H1 (cell line): ENCODE measurements at regions not wholly inside any gene's neighbourhood (a gene's known extent, or its start where the extent isn't known, plus 50 kb on each side); places are given as distances from the start of the nearest gene placed in this dataset.

Source experiments
- CTCF ChIA-PET: fragments of 300-600 bp; sonication (Branson Sonifier 250); formaldehyde crosslinking; loops from one replicate; lab custom pipeline; 2021; ENCODE audit not compliant: partially characterized antibody; lab: Charles Lee
- POLR2A ChIA-PET: fragments of 300-600 bp; sonication (Branson Sonifier 250); formaldehyde crosslinking; loops from one replicate; lab custom pipeline; 2021; ENCODE audit warnings: inconsistent platforms; ENCODE audit not compliant: partially characterized antibody; lab: Charles Lee
- DNase-seq, 2 experiments: peaks; one replicate each; pipeline versions ENCODE4 v3.0.0 to v3.0.0-alpha.2; 2010 to 2022; ENCODE audit warnings: low spot score in 2 of 2, low read depth in 1 of 2, mixed read lengths in 1 of 2
- FAIRE-seq: peaks from 2 replicates; lab custom pipeline; 2011; peaks lifted over from hg19 to GRCh38; lab: Jason Lieb, UNC
- H2AFZ ChIP-seq: 2 replicates; pipeline ENCODE4 v1.8.1; 2012; ENCODE audit warnings: low read length, inconsistent platforms
- H2AK5ac ChIP-seq: 2 replicates; pipeline ENCODE4 v1.6.1; 2013; ENCODE audit warnings: low read depth, low read length
- H2BK120ac ChIP-seq: replicated peaks from 2 replicates; pipeline ENCODE3; 2013; ENCODE audit warnings: low read depth, low read length, inconsistent platforms
- H2BK12ac ChIP-seq: 2 replicates; pipeline ENCODE4 v1.6.1; 2013; ENCODE audit warnings: low read depth, low read length
- H2BK15ac ChIP-seq: 2 replicates; pipeline ENCODE4 v1.6.1; 2013; ENCODE audit warnings: low read length
- H2BK20ac ChIP-seq: 2 replicates; pipeline ENCODE4 v1.6.1; 2013; ENCODE audit warnings: low read length
- H2BK5ac ChIP-seq: 2 replicates; pipeline ENCODE4 v1.6.1; 2013; ENCODE audit warnings: low read depth, low read length
- H3K14ac ChIP-seq: 2 replicates; pipeline ENCODE4 v1.6.1; 2013; ENCODE audit warnings: inconsistent platforms; ENCODE audit not compliant: insufficient read length
- H3K18ac ChIP-seq: 2 replicates; pipeline ENCODE4 v1.6.1; 2013; ENCODE audit warnings: low read length; ENCODE audit errors: extremely low read depth
- H3K23ac ChIP-seq: 2 replicates; pipeline ENCODE4 v1.6.1; 2013; ENCODE audit warnings: inconsistent platforms; ENCODE audit not compliant: insufficient read length
- H3K23me2 ChIP-seq: 2 replicates; pipeline ENCODE4 v1.6.1; 2013; ENCODE audit warnings: low read depth, low read length
- H3K27ac ChIP-seq: 2 replicates; pipeline ENCODE4 v1.6.1; 2011; ENCODE audit warnings: low read depth, low read length, inconsistent platforms
- H3K27me3 ChIP-seq, 4 experiments: replicated peaks in 1 of 4; 1 replicate in 1 of 4; 2 replicates in 3 of 4; pipeline versions ENCODE4 v1.6.1 to v1.8.1; 2011 to 2013; ENCODE audit warnings: low read length in 3 of 4, mild to moderate bottlenecking in 3 of 4, inconsistent platforms in 2 of 4, mixed read lengths in 2 of 4, moderate library complexity in 1 of 4; ENCODE audit not compliant: control insufficient read depth in 3 of 4, insufficient read depth in 3 of 4; ENCODE audit errors: extremely low read depth in 1 of 4
- H3K36me3 ChIP-seq, 4 experiments: 2 replicates each; pipeline versions ENCODE4 v1.6.1 to v1.8.1; 2011 to 2013; ENCODE audit warnings: mild to moderate bottlenecking in 4 of 4, low read length in 3 of 4, moderate library complexity in 2 of 4, control low read depth in 1 of 4, inconsistent platforms in 1 of 4; ENCODE audit not compliant: insufficient read depth in 4 of 4, control insufficient read depth in 2 of 4
- H3K4ac ChIP-seq: replicated peaks from 2 replicates; pipeline ENCODE3; 2013; ENCODE audit warnings: low read length, low read depth, mixed read lengths, inconsistent platforms; ENCODE audit not compliant: insufficient read length
- H3K4me1 ChIP-seq, 4 experiments: replicated peaks in 1 of 4; 1 replicate in 1 of 4; 2 replicates in 3 of 4; pipeline versions ENCODE4 v1.6.1 to v1.8.1; 2011 to 2013; ENCODE audit warnings: low read length in 3 of 4, inconsistent platforms in 2 of 4, mixed read lengths in 1 of 4; ENCODE audit not compliant: insufficient read depth in 4 of 4, control insufficient read depth in 3 of 4
- H3K4me2 ChIP-seq, 2 experiments: 2 replicates each; pipeline versions ENCODE4 v1.6.1 to v1.8.1; 2011 to 2013; ENCODE audit warnings: low read depth in 2 of 2, low read length in 2 of 2, control low read depth in 1 of 2, inconsistent platforms in 1 of 2, mild to moderate bottlenecking in 1 of 2; ENCODE audit not compliant: insufficient read depth in 1 of 2
- H3K4me3 ChIP-seq, 4 experiments: fragments of 200-600, 300-600 bp in 1 of 4; sonication (generic), shearing (Covaris generic), sonication (Bioruptor Twin) in 1 of 4; 2 replicates each; pipeline versions ENCODE4 v1.5.1 to v1.8.1; 2011 to 2016; ENCODE audit warnings: low read length in 4 of 4, low read depth in 3 of 4, control low read depth in 2 of 4, inconsistent platforms in 2 of 4, mild to moderate bottlenecking in 2 of 4, mixed read lengths in 1 of 4, moderate library complexity in 1 of 4; ENCODE audit not compliant: insufficient read depth in 2 of 4; ENCODE audit errors: extremely low read depth in 1 of 4
- H3K56ac ChIP-seq: replicated peaks from 2 replicates; pipeline ENCODE3; 2013; ENCODE audit warnings: low read depth, mild to moderate bottlenecking, mixed read lengths, low read length, inconsistent platforms; ENCODE audit not compliant: insufficient read length
- H3K79me1 ChIP-seq: 2 replicates; pipeline ENCODE4 v1.6.1; 2013; ENCODE audit warnings: low read depth, low read length, control low read depth
- H3K79me2 ChIP-seq, 2 experiments: 2 replicates each; pipeline versions ENCODE4 v1.6.1 to v1.8.1; 2012 to 2013; ENCODE audit warnings: low read length in 2 of 2, mild to moderate bottlenecking in 2 of 2, inconsistent platforms in 1 of 2; ENCODE audit not compliant: insufficient read depth in 2 of 2, control insufficient read depth in 1 of 2
- H3K9ac ChIP-seq, 4 experiments: replicated peaks in 1 of 4; 1 replicate in 1 of 4; 2 replicates in 3 of 4; pipeline versions ENCODE4 v1.6.1 to v1.8.1; 2011 to 2013; ENCODE audit warnings: low read depth in 3 of 4, low read length in 3 of 4, control low read depth in 2 of 4, mild to moderate bottlenecking in 2 of 4, moderate library complexity in 2 of 4, inconsistent platforms in 1 of 4; ENCODE audit errors: extremely low read depth in 1 of 4
- H3K9me3 ChIP-seq, 2 experiments: 2 replicates each; pipeline versions ENCODE4 v1.6.1 to v1.8.1; 2012 to 2013; ENCODE audit warnings: mild to moderate bottlenecking in 2 of 2, moderate library complexity in 2 of 2, control low read depth in 1 of 2, inconsistent platforms in 1 of 2, low read depth in 1 of 2, low read length in 1 of 2, mixed read lengths in 1 of 2; ENCODE audit not compliant: insufficient read depth in 2 of 2
- H4K20me1 ChIP-seq, 2 experiments: replicated peaks in 1 of 2; 2 replicates each; pipeline versions ENCODE3 to v1.8.1; 2011 to 2013; ENCODE audit warnings: inconsistent platforms in 2 of 2, low read length in 2 of 2, mild to moderate bottlenecking in 1 of 2; ENCODE audit not compliant: insufficient read depth in 2 of 2, control insufficient read depth in 1 of 2
- H4K5ac ChIP-seq: 2 replicates; pipeline ENCODE4 v1.6.1; 2013; ENCODE audit warnings: low read length, low read depth, mixed read lengths, inconsistent platforms; ENCODE audit not compliant: insufficient read length
- H4K8ac ChIP-seq: 2 replicates; pipeline ENCODE4 v1.8.0; 2013; ENCODE audit warnings: mild to moderate bottlenecking, moderate library complexity, low read length, inconsistent platforms; ENCODE audit not compliant: insufficient read depth; ENCODE audit errors: extremely low read depth
- H4K91ac ChIP-seq: replicated peaks from 2 replicates; pipeline ENCODE3; 2013; ENCODE audit warnings: low read length, mixed read lengths, inconsistent platforms; ENCODE audit not compliant: insufficient read length
- CBX8 ChIP-seq: fragments of 300-800, 300-1000 bp; sonication (generic); IDR thresholded peaks from 2 replicates; pipeline ENCODE4 v1.7.1; 2016; ENCODE audit warnings: low read depth, low read length, borderline replicate concordance
- KDM5A ChIP-seq: fragments of 200-600 bp; IDR thresholded peaks from 2 replicates; pipeline ENCODE4 v1.7.1; 2012; ENCODE audit warnings: mild to moderate bottlenecking, low read length, inconsistent platforms, mixed read lengths
- POLR2AphosphoS5 ChIP-seq: IDR thresholded peaks from 2 replicates; pipeline ENCODE4 v1.6.1; 2011; ENCODE audit warnings: low read depth, low read length
- WGBS, 2 experiments: shearing (Covaris generic) in 1 of 2; methylation state at CpG; one replicate each; pipeline versions ENCODE4 v1.1.6 to v1.1.7; 2013 to 2015; ENCODE audit warnings: low lambda C conversion rate in 2 of 2, mixed read lengths in 2 of 2, inconsistent platforms in 1 of 2, low coverage in 1 of 2, missing lambda C conversion rate in 1 of 2; ENCODE audit not compliant: insufficient replicate concordance in 2 of 2, insufficient coverage in 1 of 2, insufficient read length in 1 of 2; ENCODE audit errors: extremely low coverage in 1 of 2, missing lambda C conversion rate in 1 of 2; 5-methylcytosine and 5-hydroxymethylcytosine counted together

- Histone ChIP-seq H3K79me1 (no peaks in the 10 kb centered on the region), H3K4me1 (no peaks in the 10 kb centered on the region), H2BK20ac (no peak overlapping the region), H4K91ac (no peak overlapping the region), H3K27me3 (no peaks in the 10 kb centered on the region), H2AFZ (no peak overlapping the region), H4K5ac (no peak overlapping the region), H3K9me3 (no peaks in the 10 kb centered on the region), H3K79me2 (no peaks in the 10 kb centered on the region), H3K18ac (no peak overlapping the region), H2BK5ac (no peak overlapping the region), H3K23ac (no peak overlapping the region), H3K36me3 (no peaks in the 10 kb centered on the region), H3K27ac (no peak overlapping the region), H2BK15ac (no peak overlapping the region), H3K4me3 (no peak overlapping the region), H3K56ac (no peak overlapping the region), H3K4ac (no peak overlapping the region), H2BK120ac (no peak overlapping the region), H4K20me1 (no peaks in the 10 kb centered on the region), H3K23me2 (no peaks in the 10 kb centered on the region), H3K9ac (no peak overlapping the region), H3K4me2 (no peak overlapping the region), H4K8ac (no peak overlapping the region; the same call in 1 of the 2 replicates), H2AK5ac (no peak overlapping the region), H2BK12ac (no peak overlapping the region), H3K14ac (no peak overlapping the region)
- WGBS, 2 experiments = 85% methylated on average over 7 of the region's 7 CpGs; no CpG with 5 or more reads in 1 of the 2 experiments
- DNase-seq (no peak), FAIRE-seq (no peak)
- ChIA-PET POLR2A (no interaction called here), CTCF (interaction anchor here (1.2 to 2.4 kb wide), 2 partner anchors 10 to 12 kb away, joined by 3 to 11 read pairs; no protein-coding TSS in a partner anchor)
- TF ChIP-seq POLR2AphosphoS5 (no peak), CBX8 (no peak), KDM5A (no peak)
Observed at GRCh38 chr10:44723619-44724325, 187.4 kb upstream of the TMEM72 start.
